ENCODE measurements at regions not wholly inside any gene's neighbourhood (a gene's known extent, or its start where the extent isn't known, plus 50 kb on each side); places are given as distances from the start of the nearest gene placed in this dataset.

DNA sequence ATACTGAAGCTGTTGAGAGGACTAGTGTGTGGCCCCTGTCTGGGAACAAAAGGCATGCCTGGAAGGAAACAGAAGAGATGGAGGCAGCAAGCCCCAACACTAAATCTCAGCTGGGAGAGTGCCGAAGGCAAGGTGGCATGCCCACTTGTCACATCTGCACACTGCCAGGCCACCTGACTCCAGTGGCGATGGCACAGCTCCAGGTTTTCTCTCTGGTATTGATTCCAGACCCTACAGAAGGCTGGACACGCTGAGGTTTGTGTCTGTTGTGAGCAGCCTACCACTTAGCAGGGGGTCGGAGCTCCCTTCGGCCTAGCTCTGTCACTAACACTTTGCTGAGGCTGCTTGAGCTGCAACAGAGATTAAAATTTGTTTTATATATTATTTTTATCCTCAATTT is 307.3 kb downstream of the TDRD15 start:
- no peak overlapping the region for H3K4me3 ChIP-seq (ENCODE audit: low read length in 3 of 3)
- H3K9me3 ChIP-seq (ENCODE audit: control insufficient read depth in 3 of 3, low read length in 3 of 3): no peaks in the 10 kb centered on the region
- H3K4me1 ChIP-seq (ENCODE audit: control insufficient read depth in 3 of 3, insufficient read depth in 3 of 3, low read length in 3 of 3): no peaks in the 10 kb centered on the region
- H3K27ac ChIP-seq (ENCODE audit: low read depth, low read length): no peak overlapping the region
- H3K9ac ChIP-seq (ENCODE audit: low read depth in 1 of 3, low read length in 3 of 3): no peak overlapping the region
- no peaks in the 10 kb centered on the region for H3K36me3 ChIP-seq (ENCODE audit: control insufficient read depth in 3 of 3, insufficient read depth in 3 of 3, low read length in 3 of 3)
- no peaks in the 10 kb centered on the region for H3K27me3 ChIP-seq (ENCODE audit: control insufficient read depth in 3 of 3, insufficient read depth in 3 of 3, low read length in 3 of 3)

GRCh38 chr2:21438949-21439348 is 315.2 kb downstream of the TDRD15 start:
- Histone ChIP-seq H3K4me3 (ENCODE audit: low read length in 3 of 3) (no peak overlapping the region), H3K9me3 (ENCODE audit: control insufficient read depth in 3 of 3, low read length in 3 of 3) (no peaks in the 10 kb centered on the region), H3K27me3 (ENCODE audit: control insufficient read depth in 3 of 3, insufficient read depth in 3 of 3, low read length in 3 of 3) (no peaks in the 10 kb centered on the region), H3K4me1 (ENCODE audit: control insufficient read depth in 3 of 3, insufficient read depth in 3 of 3, low read length in 3 of 3) (no peaks in the 10 kb centered on the region), H3K27ac (ENCODE audit: low read depth, low read length) (no peak overlapping the region), H3K36me3 (ENCODE audit: control insufficient read depth in 3 of 3, insufficient read depth in 3 of 3, low read length in 3 of 3) (no peaks in the 10 kb centered on the region), H3K9ac (ENCODE audit: low read depth in 1 of 3, low read length in 3 of 3) (no peak overlapping the region)

- Histone ChIP-seq H3K9me3 (ENCODE audit: control insufficient read depth in 3 of 3, low read length in 3 of 3) (no peaks in the 10 kb centered on the region), H3K27me3 (ENCODE audit: control insufficient read depth in 3 of 3, insufficient read depth in 3 of 3, low read length in 3 of 3) (no peaks in the 10 kb centered on the region), H3K27ac (ENCODE audit: low read depth, low read length) (no peak overlapping the region), H3K36me3 (ENCODE audit: control insufficient read depth in 3 of 3, insufficient read depth in 3 of 3, low read length in 3 of 3) (no peaks in the 10 kb centered on the region), H3K9ac (ENCODE audit: low read depth in 1 of 3, low read length in 3 of 3) (no peak overlapping the region), H3K4me3 (ENCODE audit: low read length in 3 of 3) (no peak overlapping the region), H3K4me1 (ENCODE audit: control insufficient read depth in 3 of 3, insufficient read depth in 3 of 3, low read length in 3 of 3) (no peaks in the 10 kb centered on the region)
Observed at GRCh38 chr2:21441442-21441841, 317.7 kb downstream of the TDRD15 start.

GRCh38 chr2:21443494-21444105 is 319.8 kb downstream of the TDRD15 start:
- Histone ChIP-seq H3K4me1 (ENCODE audit: control insufficient read depth in 3 of 3, insufficient read depth in 3 of 3, low read length in 3 of 3) (no peaks in the 10 kb centered on the region), H3K4me3 (ENCODE audit: low read length in 3 of 3) (no peak overlapping the region), H3K27me3 (ENCODE audit: control insufficient read depth in 3 of 3, insufficient read depth in 3 of 3, low read length in 3 of 3) (no peaks in the 10 kb centered on the region), H3K9me3 (ENCODE audit: control insufficient read depth in 3 of 3, low read length in 3 of 3) (no peaks in the 10 kb centered on the region), H3K9ac (ENCODE audit: low read depth in 1 of 3, low read length in 3 of 3) (no peak overlapping the region), H3K36me3 (ENCODE audit: control insufficient read depth in 3 of 3, insufficient read depth in 3 of 3, low read length in 3 of 3) (no peaks in the 10 kb centered on the region), H3K27ac (ENCODE audit: low read depth, low read length) (no peak overlapping the region)

- no peak overlapping the region for H3K27ac ChIP-seq (ENCODE audit: low read depth, low read length)
- H3K9ac ChIP-seq (ENCODE audit: low read depth in 1 of 3, low read length in 3 of 3): no peak overlapping the region
- no peaks in the 10 kb centered on the region for H3K4me1 ChIP-seq (ENCODE audit: control insufficient read depth in 3 of 3, insufficient read depth in 3 of 3, low read length in 3 of 3)
- no peaks in the 10 kb centered on the region for H3K9me3 ChIP-seq (ENCODE audit: control insufficient read depth in 3 of 3, low read length in 3 of 3)
- H3K4me3 ChIP-seq (ENCODE audit: low read length in 3 of 3): no peak overlapping the region
- H3K27me3 ChIP-seq (ENCODE audit: control insufficient read depth in 3 of 3, insufficient read depth in 3 of 3, low read length in 3 of 3): no peaks in the 10 kb centered on the region
- no peaks in the 10 kb centered on the region for H3K36me3 ChIP-seq (ENCODE audit: control insufficient read depth in 3 of 3, insufficient read depth in 3 of 3, low read length in 3 of 3)
Observed at GRCh38 chr2:21449881-21450280, 326.1 kb downstream of the TDRD15 start.

- Histone ChIP-seq H3K27me3 (ENCODE audit: control insufficient read depth in 3 of 3, insufficient read depth in 3 of 3, low read length in 3 of 3) (no peaks in the 10 kb centered on the region), H3K9ac (ENCODE audit: low read depth in 1 of 3, low read length in 3 of 3) (no peak overlapping the region), H3K27ac (ENCODE audit: low read depth, low read length) (no peak overlapping the region), H3K4me3 (ENCODE audit: low read length in 3 of 3) (no peak overlapping the region), H3K9me3 (ENCODE audit: control insufficient read depth in 3 of 3, low read length in 3 of 3) (no peaks in the 10 kb centered on the region), H3K36me3 (ENCODE audit: control insufficient read depth in 3 of 3, insufficient read depth in 3 of 3, low read length in 3 of 3) (no peaks in the 10 kb centered on the region), H3K4me1 (ENCODE audit: control insufficient read depth in 3 of 3, insufficient read depth in 3 of 3, low read length in 3 of 3) (no peaks in the 10 kb centered on the region)
Observed at GRCh38 chr2:21451403-21451802, 327.6 kb downstream of the TDRD15 start.

GRCh38 chr2:21452263-21452662 is 328.5 kb downstream of the TDRD15 start:
- H3K27me3 ChIP-seq (ENCODE audit: control insufficient read depth in 3 of 3, insufficient read depth in 3 of 3, low read length in 3 of 3): no peaks in the 10 kb centered on the region
- no peak overlapping the region for H3K27ac ChIP-seq (ENCODE audit: low read depth, low read length)
- no peaks in the 10 kb centered on the region for H3K36me3 ChIP-seq (ENCODE audit: control insufficient read depth in 3 of 3, insufficient read depth in 3 of 3, low read length in 3 of 3)
- no peak overlapping the region for H3K4me3 ChIP-seq (ENCODE audit: low read length in 3 of 3)
- H3K9ac ChIP-seq (ENCODE audit: low read depth in 1 of 3, low read length in 3 of 3): no peak overlapping the region
- no peaks in the 10 kb centered on the region for H3K9me3 ChIP-seq (ENCODE audit: control insufficient read depth in 3 of 3, low read length in 3 of 3)
- H3K4me1 ChIP-seq (ENCODE audit: control insufficient read depth in 3 of 3, insufficient read depth in 3 of 3, low read length in 3 of 3): no peaks in the 10 kb centered on the region

GRCh38 chr2:21452678-21453077 is 328.9 kb downstream of the TDRD15 start:
- no peak overlapping the region for H3K27ac ChIP-seq (ENCODE audit: low read depth, low read length)
- no peak overlapping the region for H3K9ac ChIP-seq (ENCODE audit: low read depth in 1 of 3, low read length in 3 of 3)
- no peaks in the 10 kb centered on the region for H3K9me3 ChIP-seq (ENCODE audit: control insufficient read depth in 3 of 3, low read length in 3 of 3)
- no peaks in the 10 kb centered on the region for H3K4me1 ChIP-seq (ENCODE audit: control insufficient read depth in 3 of 3, insufficient read depth in 3 of 3, low read length in 3 of 3)
- H3K36me3 ChIP-seq (ENCODE audit: control insufficient read depth in 3 of 3, insufficient read depth in 3 of 3, low read length in 3 of 3): no peaks in the 10 kb centered on the region
- no peak overlapping the region for H3K4me3 ChIP-seq (ENCODE audit: low read length in 3 of 3)
- H3K27me3 ChIP-seq (ENCODE audit: control insufficient read depth in 3 of 3, insufficient read depth in 3 of 3, low read length in 3 of 3): no peaks in the 10 kb centered on the region

- no peak overlapping the region for H3K27ac ChIP-seq (ENCODE audit: low read depth, low read length)
- no peaks in the 10 kb centered on the region for H3K27me3 ChIP-seq (ENCODE audit: control insufficient read depth in 3 of 3, insufficient read depth in 3 of 3, low read length in 3 of 3)
- H3K9me3 ChIP-seq (ENCODE audit: control insufficient read depth in 3 of 3, low read length in 3 of 3): no peaks in the 10 kb centered on the region
- H3K9ac ChIP-seq (ENCODE audit: low read depth in 1 of 3, low read length in 3 of 3): no peak overlapping the region
- H3K4me1 ChIP-seq (ENCODE audit: control insufficient read depth in 3 of 3, insufficient read depth in 3 of 3, low read length in 3 of 3): no peaks in the 10 kb centered on the region
- H3K4me3 ChIP-seq (ENCODE audit: low read length in 3 of 3): no peak overlapping the region
- no peaks in the 10 kb centered on the region for H3K36me3 ChIP-seq (ENCODE audit: control insufficient read depth in 3 of 3, insufficient read depth in 3 of 3, low read length in 3 of 3)
Observed at GRCh38 chr2:21453723-21454450, 330.1 kb downstream of the TDRD15 start.

GRCh38 chr2:21454839-21455238 is 331.1 kb downstream of the TDRD15 start:
- no peaks in the 10 kb centered on the region for H3K27me3 ChIP-seq (ENCODE audit: control insufficient read depth in 3 of 3, insufficient read depth in 3 of 3, low read length in 3 of 3)
- no peaks in the 10 kb centered on the region for H3K36me3 ChIP-seq (ENCODE audit: control insufficient read depth in 3 of 3, insufficient read depth in 3 of 3, low read length in 3 of 3)
- no peaks in the 10 kb centered on the region for H3K9me3 ChIP-seq (ENCODE audit: control insufficient read depth in 3 of 3, low read length in 3 of 3)
- H3K4me1 ChIP-seq (ENCODE audit: control insufficient read depth in 3 of 3, insufficient read depth in 3 of 3, low read length in 3 of 3): no peaks in the 10 kb centered on the region
- no peak overlapping the region for H3K27ac ChIP-seq (ENCODE audit: low read depth, low read length)
- H3K9ac ChIP-seq (ENCODE audit: low read depth in 1 of 3, low read length in 3 of 3): no peak overlapping the region
- no peak overlapping the region for H3K4me3 ChIP-seq (ENCODE audit: low read length in 3 of 3)
